DMS153 (cell line): ENCODE measurements at regions not wholly inside any gene's neighbourhood (a gene's known extent, or its start where the extent isn't known, plus 50 kb on each side); places are given as distances from the start of the nearest gene placed in this dataset.

Experiments
- DNase-seq: peaks from one replicate; lab custom pipeline; 2025; lab: John Stamatoyannopoulos, UW

- DNase-seq, result no peak
These were observed 73.1 kb upstream of the DST start for GRCh38 chr6:56715741-56716140.

GRCh38 chr6:56714982-56715456, 72.3 kb upstream of the DST start:
- peak; percentile 22 for DNase-seq

- no peak for DNase-seq
These were observed 71.6 kb upstream of the DST start for GRCh38 chr6:56714273-56714672.

GRCh38 chr6:56713254-56713672, 70.6 kb upstream of the DST start:
- no peak for DNase-seq

GRCh38 chr6:56710967-56711366, 68.3 kb upstream of the DST start:
- DNase-seq, result no peak

GRCh38 chr6:56709650-56710049, 67.0 kb upstream of the DST start:
- DNase-seq, result no peak

- no peak for DNase-seq
These were observed 66.3 kb upstream of the DST start for GRCh38 chr6:56708810-56709597.

DNA sequence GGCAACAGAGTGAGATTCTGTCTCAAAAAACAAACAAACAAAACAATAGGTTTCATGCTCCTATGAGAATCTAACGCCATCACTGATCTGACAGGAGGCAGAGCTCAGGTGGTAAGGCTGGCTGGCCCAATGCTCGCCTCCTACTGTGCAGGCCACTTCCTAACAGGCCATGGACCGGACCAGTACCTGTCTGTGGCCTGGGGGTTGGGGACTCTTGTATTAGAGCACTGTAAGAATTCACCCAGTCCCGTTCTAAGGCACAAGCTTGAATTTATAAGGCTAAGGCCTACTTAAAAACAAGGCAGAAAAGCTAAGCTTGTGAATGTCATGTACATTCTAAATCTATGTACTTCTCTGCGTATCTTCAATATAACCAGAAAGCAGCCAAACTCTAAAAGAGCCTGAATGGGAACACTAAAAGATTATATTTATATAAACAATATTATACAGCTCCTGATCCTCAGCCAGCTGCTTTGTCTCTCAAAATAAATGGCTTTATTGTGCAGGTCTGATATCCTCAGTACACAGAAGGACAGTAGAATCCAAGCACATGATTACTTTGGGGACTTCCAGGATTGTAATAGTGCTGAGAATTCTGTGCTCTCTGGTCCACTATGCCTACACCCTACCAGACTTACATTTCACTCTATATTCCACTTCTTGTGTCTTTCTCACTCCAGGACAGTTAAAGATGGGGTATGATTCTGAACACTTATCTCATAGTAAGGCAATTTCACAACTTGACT, 64.5 kb upstream of the DST start:
- DNase-seq, result no peak

DNA sequence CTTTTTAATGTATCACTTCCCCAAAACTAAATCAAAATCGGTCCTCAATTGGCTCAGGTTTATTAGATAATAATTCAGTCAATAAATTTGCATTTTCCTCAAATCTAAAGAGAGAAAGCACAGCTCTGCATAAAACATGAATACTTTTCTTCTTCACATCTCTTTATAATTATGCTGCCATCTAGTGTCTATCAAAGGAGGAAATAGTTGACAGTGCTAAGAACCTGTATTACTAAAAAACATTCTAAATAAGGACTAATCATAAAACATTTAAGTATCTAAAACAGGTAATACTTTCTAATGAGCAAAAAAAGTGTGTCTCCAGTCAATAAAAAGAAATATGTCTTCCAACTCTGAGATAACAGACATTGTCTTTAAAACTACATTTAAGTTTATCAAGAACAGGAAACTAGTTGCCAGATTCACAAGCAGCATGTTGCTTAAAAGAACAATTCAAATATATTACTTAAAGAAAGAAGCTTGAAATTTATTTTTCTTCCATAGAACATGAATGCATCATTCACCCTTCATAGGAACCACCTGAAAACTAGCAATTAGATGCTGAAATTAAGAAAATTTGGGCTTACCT, 56.5 kb upstream of the DST start:
- no peak for DNase-seq

DNA sequence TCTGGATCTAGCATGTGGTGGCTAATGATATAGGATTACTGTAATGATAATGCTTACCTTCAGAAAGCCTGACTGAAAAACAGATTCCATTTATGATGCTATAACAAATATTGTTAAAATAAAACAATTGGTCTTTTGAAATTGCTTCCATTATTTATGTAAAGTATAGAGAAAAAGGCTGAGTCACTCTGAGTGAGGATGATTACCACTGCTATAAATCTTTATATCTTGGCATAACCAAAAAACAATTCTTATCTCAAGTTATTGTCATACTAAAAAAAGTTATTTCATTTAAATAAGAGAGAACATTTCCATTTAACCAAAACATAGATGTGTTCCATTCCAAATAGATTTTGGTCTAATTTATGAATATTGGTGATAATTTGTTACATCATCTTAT, 53.0 kb upstream of the DST start:
- DNase-seq, result no peak

GRCh38 chr6:56694002-56694401, 51.3 kb upstream of the DST start:
- no peak for DNase-seq

GRCh38 chr6:56693246-56693607, 50.5 kb upstream of the DST start:
- DNase-seq, result peak; percentile 33

DNA sequence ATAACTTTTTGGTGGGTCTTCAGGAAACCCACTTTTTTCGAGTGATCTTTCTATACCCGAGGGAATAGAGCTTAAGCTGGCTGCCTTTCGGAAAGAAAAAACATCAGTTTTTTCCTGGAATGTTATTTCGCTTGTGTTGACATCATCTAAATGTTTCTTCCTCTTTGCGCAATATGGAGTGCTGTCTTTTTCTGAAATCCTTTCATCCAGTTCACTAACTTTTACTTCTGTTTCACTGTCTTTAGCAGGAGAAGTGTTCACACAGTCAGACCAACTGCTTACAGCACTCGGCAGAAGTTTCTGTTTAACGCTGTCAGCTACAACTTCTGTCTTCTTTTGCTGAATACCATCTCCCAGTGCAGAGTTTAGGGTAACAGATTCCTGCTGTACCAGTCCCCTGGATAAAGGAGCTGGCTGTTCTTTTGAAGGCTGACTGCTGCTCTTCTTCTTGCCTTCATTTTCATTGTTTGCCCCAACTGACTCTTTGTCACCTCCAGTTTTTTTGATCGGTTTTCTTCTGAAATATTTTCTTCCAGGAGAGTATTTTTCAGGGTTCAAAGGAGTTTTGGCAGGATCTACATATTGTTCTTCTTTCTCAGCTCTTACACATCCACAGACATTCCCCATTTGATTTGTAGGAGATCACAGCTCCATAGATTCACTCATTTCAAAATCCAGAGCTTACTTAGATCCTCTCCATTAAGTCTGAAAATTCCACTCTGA, 50.0 kb upstream of the DST start:
- no peak for DNase-seq
